WTC11 (cell line): ENCODE measurements at regions not wholly inside any gene's neighbourhood (a gene's known extent, or its start where the extent isn't known, plus 50 kb on each side); places are given as distances from the start of the nearest gene placed in this dataset.

Experiments
- CTCF ChIP-seq: fragments of 200-600 bp; IDR thresholded peaks from 2 replicates; pipeline ENCODE4 v1.8.0; 2022; ENCODE audit warnings: antibody characterized with exemption
- MLX ChIP-seq: sonication (generic); formaldehyde crosslinking; IDR thresholded peaks from 2 replicates; pipeline ENCODE4 v1.8.1; 2023; ENCODE audit warnings: mild to moderate bottlenecking, missing genetic modification reagents, moderate library complexity
- TCF7 ChIP-seq: sonication (generic); formaldehyde crosslinking; IDR thresholded peaks from 2 replicates; pipeline ENCODE4 v1.8.0; 2022; ENCODE audit warnings: mild to moderate bottlenecking, low read depth, missing genetic modification reagents, moderate library complexity

GRCh38 chr12:124242529-124243065 is 52.3 kb upstream of the RFLNA start:
- no peak for TF ChIP-seq TCF7 (CRISPR knock-in tag)
- no peak for TF ChIP-seq MLX (CRISPR knock-in tag)
- TF ChIP-seq CTCF: no peak
